Kasumi-1 (cell line): ENCODE measurements at regions not wholly inside any gene's neighbourhood (a gene's known extent, or its start where the extent isn't known, plus 50 kb on each side); places are given as distances from the start of the nearest gene placed in this dataset.

Experiments used
- DNase-seq, 2 experiments: peaks; one replicate each; lab custom pipeline; 2025; lab: John Stamatoyannopoulos, UW

GRCh38 chr3:162992741-162993140 lies 1496.1 kb downstream of the OTOL1 start:
- no peak for DNase-seq

- no peak for DNase-seq
These were observed 1497.6 kb downstream of the OTOL1 start for GRCh38 chr3:162994165-162994564.

GRCh38 chr3:162996368-162996767 lies 1499.8 kb downstream of the OTOL1 start:
- DNase-seq = no peak

GRCh38 chr3:162998205-162998604 lies 1501.6 kb downstream of the OTOL1 start:
- peak in 1 of 2 experiments; percentile 6 for DNase-seq

GRCh38 chr3:163011596-163011995 lies 1515.0 kb downstream of the OTOL1 start:
- no peak for DNase-seq

GRCh38 chr3:163016251-163016650 lies 1519.6 kb downstream of the OTOL1 start:
- no peak for DNase-seq

- no peak for DNase-seq
These were observed 1521.5 kb downstream of the OTOL1 start for GRCh38 chr3:163018067-163018466.

GRCh38 chr3:163018664-163019063 lies 1522.1 kb downstream of the OTOL1 start:
- no peak for DNase-seq

- DNase-seq = no peak
These were observed 1522.7 kb downstream of the OTOL1 start for GRCh38 chr3:163019260-163019659.

GRCh38 chr3:163033652-163034051 lies 1537.0 kb downstream of the OTOL1 start:
- no peak for DNase-seq

- DNase-seq = no peak
These were observed 1543.0 kb downstream of the OTOL1 start for GRCh38 chr3:163039636-163040035.

GRCh38 chr3:163043074-163043473 lies 1546.5 kb downstream of the OTOL1 start:
- no peak for DNase-seq

- DNase-seq = no peak
These were observed 1549.3 kb downstream of the OTOL1 start for GRCh38 chr3:163045945-163046344.

- DNase-seq = no peak
These were observed 1552.3 kb downstream of the OTOL1 start for GRCh38 chr3:163048881-163049280.

- DNase-seq = peak; percentile 37 to 68
These were observed 1560.4 kb downstream of the OTOL1 start for GRCh38 chr3:163056874-163057497.

- DNase-seq = no peak
These were observed 1561.6 kb downstream of the OTOL1 start for GRCh38 chr3:163058031-163058854.

GRCh38 chr3:163071713-163072112 lies 1575.1 kb downstream of the OTOL1 start:
- DNase-seq = no peak
